ENCODE measurements at regions not wholly inside any gene's neighbourhood (a gene's known extent, or its start where the extent isn't known, plus 50 kb on each side); places are given as distances from the start of the nearest gene placed in this dataset.

DNA sequence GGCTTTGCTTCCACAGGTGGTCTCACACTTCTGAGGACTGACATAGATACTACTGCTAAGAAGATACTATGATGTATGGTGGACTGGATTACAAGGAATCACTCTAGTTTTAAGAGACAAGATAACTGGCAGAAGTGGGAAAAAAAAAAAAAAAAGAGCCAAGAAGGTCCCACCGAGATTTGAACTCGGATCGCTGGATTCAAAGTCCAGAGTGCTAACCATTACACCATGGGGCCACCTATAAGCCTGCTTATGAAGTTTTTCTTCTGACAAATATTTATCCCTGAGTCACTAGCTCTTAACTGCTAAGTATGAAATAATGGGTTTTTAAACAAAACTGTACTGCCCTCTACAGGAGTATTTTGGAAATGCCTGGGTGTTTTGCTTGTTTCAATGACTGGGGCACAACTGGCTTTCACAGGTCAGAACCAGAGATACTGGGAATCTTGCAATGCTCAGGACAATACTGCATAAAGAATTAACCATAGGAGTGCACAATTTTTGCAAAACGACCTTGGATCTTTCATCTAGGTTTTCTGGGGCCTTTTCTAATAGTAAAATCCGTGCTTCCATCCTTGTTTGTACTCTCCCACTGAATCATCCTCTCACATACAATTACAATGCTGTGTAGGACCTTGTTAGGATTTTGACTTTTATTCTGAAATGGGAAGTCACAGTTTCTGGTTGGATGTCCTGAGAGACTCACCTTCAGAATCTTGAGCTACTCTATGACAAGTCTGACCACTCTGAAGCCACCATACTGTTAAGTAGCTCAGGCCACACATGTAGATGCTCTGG, 116.3 kb downstream of the OR2B2 start (continued):
- peak; percentile 49; the same call in 1 of the 2 replicates for TF ChIP-seq NR2F6 (IDR thresholded peaks at IDR 0.05)
- TF ChIP-seq NR2F6 (CRISPR knock-in tag; IDR thresholded peaks at IDR 0.05) = peak; percentile 39; the same call in 1 of the 2 replicates
- no peak for TF ChIP-seq ZNF251 (CRISPR knock-in tag; IDR thresholded peaks at IDR 0.05)
- TF ChIP-seq ZNF260 (CRISPR knock-in tag; IDR thresholded peaks at IDR 0.05; ENCODE audit: borderline replicate concordance, low read depth) = no peak
- no peak for TF ChIP-seq EED (CRISPR knock-in tag; IDR thresholded peaks at IDR 0.05)
- no peak for TF ChIP-seq SOX13 (IDR thresholded peaks at IDR 0.05)
- no peak; a peak in 1 of 4 replicates for TF ChIP-seq SOX13 (CRISPR knock-in tag; conservative IDR thresholded peaks at IDR 0.05 in 1 of 2, IDR thresholded peaks at IDR 0.05 in 1 of 2)
- no peak for TF ChIP-seq PAF1 (CRISPR knock-in tag; IDR thresholded peaks at IDR 0.05)
- 0 out of 2 replicates have a peak, but pooled peaks have one; percentile 34 for TF ChIP-seq KMT2A (CRISPR knock-in tag; IDR thresholded peaks at IDR 0.05)
- TF ChIP-seq ZFY (CRISPR knock-in tag; IDR thresholded peaks at IDR 0.05) = 0 out of 2 replicates have a peak, but pooled peaks have one; percentile 20
- TF ChIP-seq ZNF709 (CRISPR knock-in tag; IDR thresholded peaks at IDR 0.05) = no peak
- TF ChIP-seq SPEN (CRISPR knock-in tag; IDR thresholded peaks at IDR 0.05; ENCODE audit: low read depth) = no peak
- TF ChIP-seq ZSCAN20 (CRISPR knock-in tag; IDR thresholded peaks at IDR 0.05; ENCODE audit: borderline replicate concordance) = 0 out of 2 replicates have a peak, but pooled peaks have one; percentile 52
- TF ChIP-seq ZC3H13 (CRISPR knock-in tag; IDR thresholded peaks at IDR 0.05) = no peak
- TF ChIP-seq ZNF33A (CRISPR knock-in tag; IDR thresholded peaks at IDR 0.05; ENCODE audit: borderline replicate concordance) = 0 out of 2 replicates have a peak, but pooled peaks have one; percentile 63
- TF ChIP-seq ZBTB7B (CRISPR knock-in tag; IDR thresholded peaks at IDR 0.05) = 0 out of 2 replicates have a peak, but pooled peaks have one; percentile 24
- TF ChIP-seq ATF1 (CRISPR knock-in tag; IDR thresholded peaks at IDR 0.05) = peak; percentile 47; the same call in 1 of the 2 replicates
- TF ChIP-seq SMAD1 (CRISPR knock-in tag; IDR thresholded peaks at IDR 0.05; ENCODE audit: borderline replicate concordance, low read depth) = no peak
- TF ChIP-seq, protein P1, sequence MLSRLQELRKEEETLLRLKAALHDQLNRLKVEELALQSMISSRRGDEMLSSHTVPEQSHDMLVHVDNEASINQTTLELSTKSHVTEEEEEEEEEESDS (CRISPR knock-in tag; IDR thresholded peaks at IDR 0.05; ENCODE audit: borderline replicate concordance) = no peak
- TF ChIP-seq U2AF2 (IDR thresholded peaks at IDR 0.05; ENCODE audit: low read depth, low read length) = no peak
- no peak for TF ChIP-seq ZNF10 (CRISPR knock-in tag; IDR thresholded peaks at IDR 0.05; ENCODE audit: borderline replicate concordance, low read depth)
- TF ChIP-seq NFKBIZ (CRISPR knock-in tag; IDR thresholded peaks at IDR 0.05) = no peak
- TF ChIP-seq, protein P2, sequence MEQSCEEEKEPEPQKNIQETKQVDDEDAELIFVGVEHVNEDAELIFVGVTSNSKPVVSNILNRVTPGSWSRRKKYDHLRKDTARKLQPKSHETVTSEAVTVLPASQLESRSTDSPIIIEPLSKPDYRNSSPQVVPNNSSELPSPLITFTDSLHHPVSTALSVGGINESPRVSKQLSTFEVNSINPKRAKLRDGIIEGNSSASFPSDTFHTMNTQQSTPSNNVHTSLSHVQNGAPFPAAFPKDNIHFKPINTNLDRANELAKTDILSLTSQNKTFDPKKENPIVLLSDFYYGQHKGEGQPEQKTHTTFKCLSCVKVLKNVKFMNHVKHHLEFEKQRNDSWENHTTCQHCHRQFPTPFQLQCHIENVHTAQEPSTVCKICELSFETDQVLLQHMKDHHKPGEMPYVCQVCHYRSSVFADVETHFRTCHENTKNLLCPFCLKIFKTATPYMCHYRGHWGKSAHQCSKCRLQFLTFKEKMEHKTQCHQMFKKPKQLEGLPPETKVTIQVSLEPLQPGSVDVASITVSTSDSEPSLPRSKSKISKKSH (CRISPR knock-in tag; IDR thresholded peaks at IDR 0.05; ENCODE audit: borderline replicate concordance) = no peak
- no peak; the same call in 1 of the 2 replicates for TF ChIP-seq RFXAP (CRISPR knock-in tag; IDR thresholded peaks at IDR 0.05; ENCODE audit: borderline replicate concordance)
- TF ChIP-seq ZNF782 (CRISPR knock-in tag; IDR thresholded peaks at IDR 0.05; ENCODE audit: borderline replicate concordance) = no peak
- TF ChIP-seq ZNF768 (CRISPR knock-in tag; IDR thresholded peaks at IDR 0.05) = no peak
- TF ChIP-seq, protein P3, sequence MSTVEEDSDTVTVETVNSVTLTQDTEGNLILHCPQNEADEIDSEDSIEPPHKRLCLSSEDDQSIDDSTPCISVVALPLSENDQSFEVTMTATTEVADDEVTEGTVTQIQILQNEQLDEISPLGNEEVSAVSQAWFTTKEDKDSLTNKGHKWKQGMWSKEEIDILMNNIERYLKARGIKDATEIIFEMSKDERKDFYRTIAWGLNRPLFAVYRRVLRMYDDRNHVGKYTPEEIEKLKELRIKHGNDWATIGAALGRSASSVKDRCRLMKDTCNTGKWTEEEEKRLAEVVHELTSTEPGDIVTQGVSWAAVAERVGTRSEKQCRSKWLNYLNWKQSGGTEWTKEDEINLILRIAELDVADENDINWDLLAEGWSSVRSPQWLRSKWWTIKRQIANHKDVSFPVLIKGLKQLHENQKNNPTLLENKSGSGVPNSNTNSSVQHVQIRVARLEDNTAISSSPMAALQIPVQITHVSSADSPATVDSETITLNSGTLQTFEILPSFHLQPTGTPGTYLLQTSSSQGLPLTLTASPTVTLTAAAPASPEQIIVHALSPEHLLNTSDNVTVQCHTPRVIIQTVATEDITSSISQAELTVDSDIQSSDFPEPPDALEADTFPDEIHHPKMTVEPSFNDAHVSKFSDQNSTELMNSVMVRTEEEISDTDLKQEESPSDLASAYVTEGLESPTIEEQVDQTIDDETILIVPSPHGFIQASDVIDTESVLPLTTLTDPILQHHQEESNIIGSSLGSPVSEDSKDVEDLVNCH (CRISPR knock-in tag; IDR thresholded peaks at IDR 0.05) = no peak

Data from HepG2 (cell line).